ENCODE measurements at regions not wholly inside any gene's neighbourhood (a gene's known extent, or its start where the extent isn't known, plus 50 kb on each side); places are given as distances from the start of the nearest gene placed in this dataset.
A peak's percentile ranks its signal among the peaks of the same experiment; 100 is the strongest.

GRCh38 chr4:180652533-180652932 is 1590.7 kb upstream of the TENM3 start:
- TF ChIP-seq GATA1 (IDR thresholded peaks at IDR 0.05; ENCODE audit: low read depth, low read length) (no peak), POLR2A (IDR thresholded peaks at IDR 0.05; ENCODE audit: low read length) (no peak)
- no peak for DNase-seq

- TF ChIP-seq POLR2A (IDR thresholded peaks at IDR 0.05; ENCODE audit: low read length) (no peak), GATA1 (IDR thresholded peaks at IDR 0.05; ENCODE audit: low read depth, low read length) (no peak)
- no peak for DNase-seq
Measured at GRCh38 chr4:180655886-180656285, 1587.3 kb upstream of the TENM3 start.

DNA sequence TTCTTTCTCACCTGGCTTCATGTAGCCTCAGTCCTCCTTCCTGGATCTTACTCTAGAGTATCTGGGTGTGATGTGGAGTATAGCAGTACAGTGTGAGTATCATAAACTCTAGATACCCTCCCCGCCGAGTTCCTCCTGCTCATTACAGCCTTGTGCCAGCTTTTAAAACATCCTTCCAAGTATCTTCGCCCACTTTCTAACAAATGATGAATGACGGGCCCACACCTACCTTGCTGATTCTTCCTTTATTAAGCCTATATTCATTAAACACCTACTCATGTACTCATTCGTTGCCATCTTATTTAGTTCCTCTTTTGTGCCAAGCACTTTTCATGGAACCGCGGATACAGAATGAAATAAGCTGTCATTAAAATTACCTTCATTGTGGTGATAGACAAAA is 1585.3 kb upstream of the TENM3 start:
- no peak for DNase-seq
- TF ChIP-seq POLR2A (IDR thresholded peaks at IDR 0.05; ENCODE audit: low read length), result no peak
- TF ChIP-seq GATA1 (IDR thresholded peaks at IDR 0.05; ENCODE audit: low read depth, low read length), result no peak

DNA sequence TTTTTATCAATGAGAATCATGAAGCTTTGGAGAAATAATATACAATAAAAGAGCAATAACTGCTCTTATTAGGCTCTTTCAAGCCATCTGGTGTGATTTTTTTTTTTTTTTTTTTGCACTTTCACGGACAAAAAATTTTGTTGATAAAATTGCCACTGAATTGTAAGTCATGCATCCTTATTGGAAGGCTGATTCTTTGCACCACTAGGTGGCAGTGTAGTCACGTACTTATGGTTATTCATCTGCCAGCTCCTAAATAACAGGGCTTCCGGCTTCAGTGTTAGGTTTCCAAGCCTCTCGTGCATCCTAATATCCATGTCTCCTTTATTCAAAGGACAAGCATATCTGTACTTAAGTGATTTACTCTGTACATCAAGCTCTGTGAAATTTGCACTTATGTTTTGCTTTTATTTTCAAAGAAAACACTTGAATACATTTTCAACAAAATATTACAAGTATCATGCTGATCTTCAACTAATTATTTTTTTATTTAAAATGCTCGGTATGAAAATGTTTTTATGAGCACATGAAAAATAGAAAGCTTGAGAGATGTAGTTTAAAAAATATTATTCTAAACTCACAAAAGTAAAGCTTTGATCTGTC is 1578.3 kb upstream of the TENM3 start:
- TF ChIP-seq POLR2A (IDR thresholded peaks at IDR 0.05; ENCODE audit: low read length) (no peak), GATA1 (IDR thresholded peaks at IDR 0.05; ENCODE audit: low read depth, low read length) (no peak)
- DNase-seq, result peak; percentile 70 to 80

GRCh38 chr4:180665481-180665880 is 1577.7 kb upstream of the TENM3 start:
- no peak for TF ChIP-seq POLR2A (IDR thresholded peaks at IDR 0.05; ENCODE audit: low read length)
- no peak for TF ChIP-seq GATA1 (IDR thresholded peaks at IDR 0.05; ENCODE audit: low read depth, low read length)
- DNase-seq, result no peak

DNA sequence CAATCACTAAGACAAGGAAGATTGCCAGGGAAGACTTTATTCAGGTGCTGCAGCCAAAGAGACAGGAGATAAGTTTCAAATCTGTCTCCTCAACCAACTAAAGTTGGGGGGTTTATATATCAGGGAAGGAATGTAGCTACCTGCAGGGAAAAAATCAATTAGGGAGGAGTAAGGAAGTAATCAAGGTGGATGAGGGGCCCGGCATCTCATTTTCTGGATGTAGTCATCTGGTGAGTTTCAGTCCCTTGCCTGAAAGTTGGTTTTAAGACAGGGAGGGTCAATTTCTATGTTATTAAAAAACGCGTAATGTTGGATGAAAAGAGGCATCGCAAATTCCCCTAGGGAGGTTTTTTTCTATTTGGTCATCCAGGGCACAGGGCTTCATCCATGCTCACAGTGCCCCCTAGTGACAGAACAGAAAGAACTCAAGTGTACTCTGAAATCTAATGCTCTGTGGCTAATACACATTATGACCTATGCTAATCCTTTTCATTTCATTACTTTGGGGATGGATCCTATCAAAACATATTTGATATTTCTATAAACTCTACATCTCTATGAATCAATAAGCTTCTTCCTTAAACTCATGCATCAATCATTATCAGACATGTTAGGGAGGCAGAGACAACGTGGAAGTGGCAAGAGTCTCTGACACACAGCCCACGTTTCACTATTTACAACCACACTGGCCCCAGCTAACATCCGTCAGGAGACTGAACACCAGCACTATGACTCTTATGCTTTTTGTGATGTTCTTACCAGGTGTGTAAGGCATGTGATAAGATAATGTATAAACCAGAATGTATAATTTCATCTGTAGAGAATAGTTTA is 1577.0 kb upstream of the TENM3 start:
- peak; percentile 34 to 61 for DNase-seq
- TF ChIP-seq POLR2A (IDR thresholded peaks at IDR 0.05; ENCODE audit: low read length), result no peak
- TF ChIP-seq GATA1 (IDR thresholded peaks at IDR 0.05; ENCODE audit: low read depth, low read length), result no peak

DNA sequence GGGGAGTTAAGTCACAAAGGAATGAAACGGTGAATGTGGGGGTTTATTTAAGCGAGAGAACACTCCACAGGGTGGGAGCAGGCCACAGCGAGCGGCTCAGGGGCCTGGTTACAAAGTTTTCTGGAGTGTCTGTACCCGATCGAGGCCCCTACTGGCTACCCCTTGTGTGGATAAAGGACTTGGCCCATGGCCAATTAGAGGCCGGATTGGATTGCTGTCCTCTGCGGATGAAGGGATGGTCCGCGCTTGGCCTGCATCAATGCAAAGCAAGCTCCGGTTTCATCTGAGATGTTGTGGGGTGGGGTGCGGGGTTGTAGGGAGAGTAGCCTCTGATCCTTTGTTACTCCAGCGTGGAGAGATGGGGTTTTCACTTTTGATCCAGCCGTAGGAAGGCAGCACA is 1574.5 kb upstream of the TENM3 start:
- TF ChIP-seq POLR2A (IDR thresholded peaks at IDR 0.05; ENCODE audit: low read length) (no peak), GATA1 (IDR thresholded peaks at IDR 0.05; ENCODE audit: low read depth, low read length) (no peak)

GRCh38 chr4:180669680-180670079 is 1573.5 kb upstream of the TENM3 start:
- DNase-seq, result no peak
- TF ChIP-seq POLR2A (IDR thresholded peaks at IDR 0.05; ENCODE audit: low read length), result no peak
- no peak for TF ChIP-seq GATA1 (IDR thresholded peaks at IDR 0.05; ENCODE audit: low read depth, low read length)

More for the DNA sequence above, 1574.5 kb upstream of the TENM3 start:
- DNase-seq, result no peak

DNA sequence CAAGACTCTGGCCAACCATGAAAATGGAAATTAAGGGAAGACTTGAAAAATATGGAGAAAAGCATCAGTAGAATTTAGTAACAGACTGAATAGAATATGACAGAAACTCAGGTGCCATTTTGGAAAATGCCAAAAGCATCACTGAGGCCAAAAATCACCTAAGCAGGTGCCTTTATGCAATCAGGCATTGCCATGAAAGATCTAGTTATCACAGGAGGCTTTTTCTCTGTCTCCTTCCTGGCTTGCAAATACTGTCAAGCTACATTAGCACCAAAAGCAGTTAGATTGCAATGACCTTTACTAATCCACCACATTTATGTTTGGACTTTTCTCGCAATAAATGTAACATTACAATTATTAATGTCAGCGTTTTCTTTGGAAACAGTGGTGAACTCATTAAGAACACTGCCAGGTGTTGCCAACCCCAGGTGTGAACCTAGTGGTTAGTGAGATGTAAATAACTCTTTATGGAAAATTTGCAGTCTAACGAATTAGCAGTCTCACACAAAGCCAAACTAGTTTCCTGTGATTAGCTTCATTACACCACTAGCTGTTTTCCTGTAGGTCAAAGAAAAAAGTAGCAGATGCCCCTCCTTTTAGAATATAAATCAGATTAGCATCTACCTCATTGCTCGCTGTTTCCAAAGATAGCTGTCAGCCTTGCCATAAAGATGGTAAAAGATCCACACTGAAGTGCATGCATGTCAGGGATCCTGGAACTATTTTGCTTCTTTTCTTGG is 1568.4 kb upstream of the TENM3 start:
- no peak for DNase-seq
- TF ChIP-seq GATA1 (IDR thresholded peaks at IDR 0.05; ENCODE audit: low read depth, low read length) (no peak), POLR2A (IDR thresholded peaks at IDR 0.05; ENCODE audit: low read length) (no peak)

GRCh38 chr4:180675359-180675650 is 1567.9 kb upstream of the TENM3 start:
- TF ChIP-seq GATA1 (IDR thresholded peaks at IDR 0.05; ENCODE audit: low read depth, low read length) (no peak), POLR2A (IDR thresholded peaks at IDR 0.05; ENCODE audit: low read length) (no peak)
- DNase-seq, result no peak

DNA sequence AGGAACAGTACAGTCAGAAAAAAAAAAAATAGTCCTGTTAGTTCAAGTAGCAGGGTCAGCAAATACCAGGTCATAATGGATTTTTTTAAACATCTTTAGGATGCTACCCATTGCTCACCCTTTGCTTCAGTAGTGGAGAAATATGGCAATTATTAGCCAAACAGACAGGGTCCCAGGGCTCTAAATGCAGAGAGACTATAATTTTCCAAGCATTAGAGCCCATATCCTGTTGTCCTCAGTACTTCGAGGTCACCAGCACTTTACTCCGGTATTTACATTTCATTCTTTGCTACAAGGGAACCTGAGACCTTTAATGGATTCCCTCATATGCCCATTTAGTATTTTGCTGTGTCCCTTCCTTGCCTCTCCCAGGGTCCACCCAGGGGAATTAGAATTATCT is 1562.9 kb upstream of the TENM3 start:
- DNase-seq, result no peak
- TF ChIP-seq POLR2A (IDR thresholded peaks at IDR 0.05; ENCODE audit: low read length), result no peak

DNA sequence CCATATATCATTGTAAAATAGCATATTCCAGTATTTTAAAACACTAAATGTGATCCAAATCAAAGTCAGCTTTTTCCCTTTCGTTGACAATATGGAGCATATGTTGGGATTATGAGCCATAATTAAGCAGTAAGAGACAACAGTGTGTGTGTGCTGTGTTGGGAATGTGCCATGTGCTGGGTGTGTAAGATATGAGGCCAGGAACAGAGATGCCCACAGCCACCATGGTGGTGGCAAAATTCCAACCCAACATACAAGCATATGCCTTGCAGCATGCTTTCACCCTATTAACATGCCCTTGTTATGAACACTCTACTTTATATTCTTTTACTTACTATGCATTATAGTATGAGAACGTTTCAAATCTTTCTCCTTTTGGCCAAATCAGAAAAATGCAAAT is 1560.4 kb upstream of the TENM3 start:
- TF ChIP-seq POLR2A (IDR thresholded peaks at IDR 0.05; ENCODE audit: low read length) (no peak), GATA1 (IDR thresholded peaks at IDR 0.05; ENCODE audit: low read depth, low read length) (no peak)
- no peak for DNase-seq

- no peak for TF ChIP-seq POLR2A (IDR thresholded peaks at IDR 0.05; ENCODE audit: low read length)
- no peak for TF ChIP-seq GATA1 (IDR thresholded peaks at IDR 0.05; ENCODE audit: low read depth, low read length)
- no peak for DNase-seq
Measured at GRCh38 chr4:180683186-180683585, 1560.0 kb upstream of the TENM3 start.

- TF ChIP-seq POLR2A (IDR thresholded peaks at IDR 0.05; ENCODE audit: low read length), result no peak
- no peak for TF ChIP-seq GATA1 (IDR thresholded peaks at IDR 0.05; ENCODE audit: low read depth, low read length)
- DNase-seq, result no peak
Measured at GRCh38 chr4:180688480-180688879, 1554.7 kb upstream of the TENM3 start.

GRCh38 chr4:180694875-180695274 is 1548.3 kb upstream of the TENM3 start:
- no peak for DNase-seq
- TF ChIP-seq POLR2A (IDR thresholded peaks at IDR 0.05; ENCODE audit: low read length), result no peak
- TF ChIP-seq GATA1 (IDR thresholded peaks at IDR 0.05; ENCODE audit: low read depth, low read length), result no peak

Data from erythroblast (primary cell).